SK-N-SH (cell line): ENCODE measurements at regions not wholly inside any gene's neighbourhood (a gene's known extent, or its start where the extent isn't known, plus 50 kb on each side); places are given as distances from the start of the nearest gene placed in this dataset.

Experiments used
- CTCF ChIA-PET: fragments of 300-600, 350-600 bp; formaldehyde crosslinking; extraction: SDS; loops from one replicate; lab custom pipeline; 2021; lab: Yijun Ruan, JAX
- POLR2A ChIA-PET: fragments of 350-600 bp; sonication (Branson Sonifier 250); formaldehyde crosslinking; extraction: SDS; loops from one replicate; lab custom pipeline; 2020; ENCODE audit warnings: antibody characterized with exemption, inconsistent platforms; lab: Yijun Ruan, JAX
- DNase-seq: peaks from one replicate; pipeline ENCODE4 v3.0.0; 2012
- H2AFZ ChIP-seq: fragments of 200-600 bp; sonication (generic); 2 replicates; pipeline ENCODE4 v1.8.1; 2016; ENCODE audit warnings: antibody characterized with exemption, mild to moderate bottlenecking, low read depth
- H3F3A ChIP-seq: fragments of 200-600 bp; sonication (generic); replicated peaks from 2 replicates; pipeline ENCODE3; 2016; ENCODE audit warnings: antibody characterized with exemption, mild to moderate bottlenecking; ENCODE audit not compliant: insufficient read depth
- H3K27ac ChIP-seq, 2 experiments: fragments of 200-500 bp in 1 of 2; fragments of 200-600 bp in 1 of 2; sonication (Bioruptor generic) in 1 of 2; sonication (generic), shearing (Covaris generic) in 1 of 2; 2 replicates each; pipeline versions ENCODE4 v1.5.1 to v1.6.1; 2014 to 2016; ENCODE audit warnings: low read depth in 2 of 2, inconsistent platforms in 1 of 2, low read length in 1 of 2, mild to moderate bottlenecking in 1 of 2, mixed read lengths in 1 of 2
- H3K27me3 ChIP-seq: fragments of 200-600 bp; sonication (generic), shearing (Covaris generic); 2 replicates; pipeline ENCODE4 v1.6.1; 2016; ENCODE audit warnings: mixed run types; ENCODE audit not compliant: insufficient read depth
- H3K36me3 ChIP-seq, 2 experiments: fragments of 200-500 bp in 1 of 2; fragments of 200-600 bp in 1 of 2; sonication (Bioruptor generic) in 1 of 2; sonication (generic) in 1 of 2; replicated peaks in 1 of 2; 2 replicates each; pipeline versions ENCODE3 to v1.5.1; 2014 to 2016; ENCODE audit warnings: low read length in 1 of 2, mild to moderate bottlenecking in 1 of 2; ENCODE audit not compliant: insufficient read depth in 2 of 2, control insufficient read depth in 1 of 2
- H3K4me1 ChIP-seq, 2 experiments: fragments of 200-500 bp in 1 of 2; fragments of 200-600 bp in 1 of 2; sonication (Bioruptor generic) in 1 of 2; sonication (generic), shearing (Covaris generic) in 1 of 2; 2 replicates each; pipeline versions ENCODE4 v1.5.1 to v1.6.1; 2014 to 2016; ENCODE audit warnings: low read depth in 1 of 2, low read length in 1 of 2, mixed run types in 1 of 2; ENCODE audit not compliant: insufficient read depth in 2 of 2, control insufficient read depth in 1 of 2
- H3K4me2 ChIP-seq: fragments of 200-600 bp; sonication (generic), shearing (Covaris generic); 2 replicates; pipeline ENCODE4 v1.6.1; 2017; ENCODE audit warnings: mixed run types
- H3K4me3 ChIP-seq, 2 experiments: fragments of 200-500 bp in 1 of 2; fragments of 200-600 bp in 1 of 2; sonication (Bioruptor generic) in 1 of 2; sonication (generic), shearing (Covaris generic) in 1 of 2; 2 replicates each; pipeline versions ENCODE4 v1.5.1 to v1.8.1; 2014 to 2016; ENCODE audit warnings: low read depth in 2 of 2, inconsistent platforms in 1 of 2, low read length in 1 of 2, mild to moderate bottlenecking in 1 of 2, mixed read lengths in 1 of 2, moderate library complexity in 1 of 2
- H3K79me2 ChIP-seq: fragments of 200-600 bp; sonication (generic); 2 replicates; pipeline ENCODE4 v1.8.1; 2017; ENCODE audit warnings: mild to moderate bottlenecking; ENCODE audit not compliant: insufficient read depth
- H3K9ac ChIP-seq: fragments of 200-600 bp; sonication (generic); 2 replicates; pipeline ENCODE4 v1.6.1; 2017; ENCODE audit warnings: mixed run types
- H3K9me2 ChIP-seq: fragments of 200-600 bp; sonication (generic); 2 replicates; pipeline ENCODE4 v1.6.1; 2017; ENCODE audit warnings: mixed run types
- H3K9me3 ChIP-seq: fragments of 200-600 bp; sonication (generic); 2 replicates; pipeline ENCODE4 v1.6.1; 2017; ENCODE audit warnings: mixed run types, mild to moderate bottlenecking, moderate library complexity
- H4K20me1 ChIP-seq: fragments of 200-600 bp; sonication (generic); 2 replicates; pipeline ENCODE4 v1.6.1; 2017; ENCODE audit warnings: mild to moderate bottlenecking, mixed run types; ENCODE audit not compliant: insufficient read depth
- CHD2 ChIP-seq: fragments of 150-350 bp; IDR thresholded peaks from 2 replicates; pipeline ENCODE4 v1.6.1; 2018; ENCODE audit warnings: low read length; ENCODE audit not compliant: partially characterized antibody
- ELF1 ChIP-seq: IDR thresholded peaks from 2 replicates; pipeline ENCODE4 v1.4.0; 2012
- EP300 ChIP-seq, 2 experiments: IDR thresholded peaks; 2 replicates each; pipeline versions ENCODE4 v1.4.0 to v1.6.1; 2012; ENCODE audit warnings: borderline replicate concordance in 1 of 2, low read depth in 1 of 2, low read length in 1 of 2
- EZH2phosphoT487 ChIP-seq: fragments of 200-600 bp; sonication (generic); IDR thresholded peaks from 2 replicates; pipeline ENCODE4 v1.6.1; 2017; ENCODE audit warnings: low read depth, mixed run types, mild to moderate bottlenecking, antibody characterized with exemption, moderate library complexity, borderline replicate concordance
- FOSL2 ChIP-seq: IDR thresholded peaks from 2 replicates; pipeline ENCODE4 v1.4.0; 2012; ENCODE audit warnings: low read depth, mild to moderate bottlenecking, moderate library complexity, borderline replicate concordance
- FOXJ3 ChIP-seq: sonication (generic); formaldehyde crosslinking; IDR thresholded peaks from 2 replicates; pipeline ENCODE4 v1.5.1; 2020; ENCODE audit warnings: mild to moderate bottlenecking, missing genetic modification reagents
- FOXM1 ChIP-seq: IDR thresholded peaks from 2 replicates; pipeline ENCODE4 v1.4.0; 2012; ENCODE audit warnings: low read depth, mild to moderate bottlenecking
- GATA2 ChIP-seq: sonication (generic); formaldehyde crosslinking; IDR thresholded peaks from 2 replicates; pipeline ENCODE4 v1.5.0; 2020; ENCODE audit warnings: mild to moderate bottlenecking, missing genetic modification reagents
- JUND ChIP-seq: IDR thresholded peaks from 2 replicates; pipeline ENCODE4 v1.4.0; 2012
- MEF2A ChIP-seq: IDR thresholded peaks from 2 replicates; pipeline ENCODE4 v1.4.0; 2012; ENCODE audit warnings: low read depth, borderline replicate concordance
- MXI1 ChIP-seq: IDR thresholded peaks from 2 replicates; pipeline ENCODE4 v1.6.1; 2012; ENCODE audit warnings: mild to moderate bottlenecking, low read depth, low read length, improper control_type of control experiment
- NFIC ChIP-seq: IDR thresholded peaks from 2 replicates; pipeline ENCODE4 v1.4.0; 2012; ENCODE audit warnings: borderline replicate concordance
- NRF1 ChIP-seq: IDR thresholded peaks from 2 replicates; pipeline ENCODE4 v1.6.1; 2012; ENCODE audit warnings: low read depth, mild to moderate bottlenecking, low read length
- RCOR1 ChIP-seq: fragments of 150-350 bp; IDR thresholded peaks from 2 replicates; pipeline ENCODE4 v1.6.1; 2017; ENCODE audit warnings: antibody characterized with exemption, low read length
- RFX5 ChIP-seq: IDR thresholded peaks from 2 replicates; pipeline ENCODE4 v1.6.1; 2012; ENCODE audit warnings: mild to moderate bottlenecking, improper control_type of control experiment, low read length
- RXRA ChIP-seq: IDR thresholded peaks from 2 replicates; pipeline ENCODE4 v1.4.0; 2012; ENCODE audit warnings: low read depth, mild to moderate bottlenecking, borderline replicate concordance
- SIN3A ChIP-seq: IDR thresholded peaks from 2 replicates; pipeline ENCODE4 v1.6.1; 2012; ENCODE audit warnings: low read depth, mild to moderate bottlenecking, low read length, moderate library complexity, borderline replicate concordance
- SMC3 ChIP-seq: IDR thresholded peaks from 2 replicates; pipeline ENCODE4 v1.6.1; 2012; ENCODE audit warnings: low read depth, low read length, improper control_type of control experiment
- TAF1 ChIP-seq: IDR thresholded peaks from 2 replicates; pipeline ENCODE4 v1.6.1; 2012; ENCODE audit warnings: low read depth, mild to moderate bottlenecking, low read length, moderate library complexity, borderline replicate concordance
- TCF12 ChIP-seq: IDR thresholded peaks from 2 replicates; pipeline ENCODE4 v1.4.0; 2012
- WGBS: methylation state at CpG from one replicate; pipeline ENCODE4 v1.1.6; 2017; ENCODE audit warnings: low lambda C conversion rate; 5-methylcytosine and 5-hydroxymethylcytosine counted together
- TF ChIP-seq, protein P1 (sequence below): IDR thresholded peaks from 2 replicates; pipeline ENCODE4; 2012
- TF ChIP-seq, protein P2 (sequence below): fragments of 200-600 bp; sonication (generic); IDR thresholded peaks from 2 replicates; pipeline ENCODE4 v1.6.1; 2017; ENCODE audit warnings: antibody characterized with exemption, mild to moderate bottlenecking, moderate library complexity
- TF ChIP-seq, protein P3 (sequence below): IDR thresholded peaks from 2 replicates; pipeline ENCODE4 v1.4.0; 2012; ENCODE audit warnings: low read depth
- TF ChIP-seq, protein P4 (sequence below): fragments of 150-350 bp; IDR thresholded peaks from 2 replicates; pipeline ENCODE4 v1.6.1; 2016; ENCODE audit warnings: mild to moderate bottlenecking, low read depth, low read length
- TF ChIP-seq, protein P5 (sequence below): IDR thresholded peaks from 2 replicates; pipeline ENCODE4 v1.6.1; 2012; ENCODE audit warnings: mild to moderate bottlenecking, low read depth, low read length, moderate library complexity

DNA sequence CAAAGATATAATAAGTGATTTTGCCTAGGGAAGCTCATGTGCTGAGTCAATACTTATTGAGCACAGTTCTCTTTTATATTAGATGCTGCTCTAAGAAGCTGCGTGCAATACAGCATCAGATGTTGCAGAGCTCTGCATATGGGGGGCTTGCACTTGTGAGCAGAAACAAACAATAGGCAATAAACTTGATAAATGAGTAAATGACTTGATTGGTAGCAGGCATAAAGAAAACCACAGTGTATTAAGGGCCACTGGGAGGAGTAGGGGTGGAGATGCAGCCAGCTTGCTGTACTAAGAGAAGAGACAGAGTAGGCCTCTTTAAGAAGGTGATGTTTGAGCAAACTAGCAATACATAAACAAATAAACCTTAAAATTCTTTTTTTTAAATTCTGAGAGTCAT is 598.5 kb upstream of the ADAMTS5 start (continued):
- TF ChIP-seq MEF2A = no peak
- no peak for TF ChIP-seq FOSL2

DNA sequence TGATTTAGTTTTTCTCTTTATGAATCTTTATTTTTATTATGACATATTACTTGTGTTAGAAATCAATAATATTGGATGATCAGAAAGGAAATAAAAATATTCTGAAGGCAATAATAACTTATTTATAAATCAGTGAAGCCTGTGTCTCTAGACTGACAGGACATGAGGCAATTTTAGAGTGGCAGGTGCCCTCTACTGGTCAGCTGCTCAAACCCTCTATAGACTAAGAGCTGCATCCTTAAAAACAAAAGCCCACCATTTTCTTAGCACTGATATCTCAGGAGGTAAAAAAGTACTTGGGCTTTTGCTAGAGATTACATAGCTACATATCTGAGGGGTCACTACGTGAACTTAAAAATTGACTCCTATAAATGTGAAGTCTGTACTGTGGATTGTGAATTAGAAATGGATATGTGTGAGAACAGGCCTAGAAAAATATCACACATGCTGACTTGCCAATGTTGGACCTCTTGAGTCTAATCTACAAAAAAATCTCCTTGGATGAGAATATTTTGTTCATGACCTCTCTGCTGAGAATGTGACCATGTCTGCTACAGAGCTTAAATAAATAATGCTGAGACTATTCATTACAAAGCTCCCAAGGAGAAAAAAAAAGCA is 597.9 kb upstream of the ADAMTS5 start:
- Histone ChIP-seq H3K9ac (peak overlapping the region; percentile 36; the same call in 1 of the 2 replicates), H3K9me2 (no peaks in the 10 kb centered on the region), H2AFZ (peak overlapping the region; percentile 72; the same call in 1 of the 2 replicates), H3K4me2 (no peak overlapping the region), H3K27me3 (no peaks in the 10 kb centered on the region), H3K27ac (peak overlapping the region in 1 of 2 experiments; percentile 75; a peak in 3 of 4 replicates), H3K9me3 (no peaks in the 10 kb centered on the region), H4K20me1 (no peaks in the 10 kb centered on the region), H3F3A (peaks cover 17% of the 10 kb centered on the region), H3K4me3 (no peak overlapping the region; a peak in 1 of 4 replicates), H3K79me2 (no peaks in the 10 kb centered on the region), H3K36me3 (no peaks in the 10 kb centered on the region), H3K4me1 (peaks cover 0 to 17% of the 10 kb centered on the region in 2 experiments; a peak in 2 of 4 replicates)
- peak; percentile 36 for DNase-seq
- CTCF ChIA-PET = interaction anchor here (0.6 to 3.8 kb wide), 25 partner anchors 12 to 1180 kb away, joined by 3 to 28 read pairs (median 3); no protein-coding TSS in a partner anchor
- WGBS = 52% methylated on average over 1 of the region's 1 CpG
- POLR2A ChIA-PET = no interaction called here
- TF ChIP-seq, protein P1, sequence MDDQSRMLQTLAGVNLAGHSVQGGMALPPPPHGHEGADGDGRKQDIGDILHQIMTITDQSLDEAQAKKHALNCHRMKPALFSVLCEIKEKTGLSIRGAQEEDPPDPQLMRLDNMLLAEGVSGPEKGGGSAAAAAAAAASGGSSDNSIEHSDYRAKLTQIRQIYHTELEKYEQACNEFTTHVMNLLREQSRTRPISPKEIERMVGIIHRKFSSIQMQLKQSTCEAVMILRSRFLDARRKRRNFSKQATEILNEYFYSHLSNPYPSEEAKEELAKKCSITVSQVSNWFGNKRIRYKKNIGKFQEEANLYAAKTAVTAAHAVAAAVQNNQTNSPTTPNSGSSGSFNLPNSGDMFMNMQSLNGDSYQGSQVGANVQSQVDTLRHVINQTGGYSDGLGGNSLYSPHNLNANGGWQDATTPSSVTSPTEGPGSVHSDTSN = peak; percentile 40; the same call in 1 of the 2 replicates
- TF ChIP-seq CHD2 (no peak), NFIC (no peak), RCOR1 (no peak), GATA2 (CRISPR knock-in tag) (no peak), SMC3 (peak; percentile 72), RXRA (no peak), FOSL2 (no peak), EZH2phosphoT487 (no peak), TAF1 (no peak), SIN3A (no peak), NRF1 (no peak), EP300 (IDR thresholded peaks at IDR 0.05; ENCODE audit: borderline replicate concordance in 1 of 2, low read depth in 1 of 2, low read length in 1 of 2) (no peak), FOXM1 (no peak), MXI1 (no peak), JUND (no peak), ELF1 (no peak), RFX5 (no peak), TCF12 (no peak), FOXJ3 (CRISPR knock-in tag) (no peak)
- TF ChIP-seq, protein P2, sequence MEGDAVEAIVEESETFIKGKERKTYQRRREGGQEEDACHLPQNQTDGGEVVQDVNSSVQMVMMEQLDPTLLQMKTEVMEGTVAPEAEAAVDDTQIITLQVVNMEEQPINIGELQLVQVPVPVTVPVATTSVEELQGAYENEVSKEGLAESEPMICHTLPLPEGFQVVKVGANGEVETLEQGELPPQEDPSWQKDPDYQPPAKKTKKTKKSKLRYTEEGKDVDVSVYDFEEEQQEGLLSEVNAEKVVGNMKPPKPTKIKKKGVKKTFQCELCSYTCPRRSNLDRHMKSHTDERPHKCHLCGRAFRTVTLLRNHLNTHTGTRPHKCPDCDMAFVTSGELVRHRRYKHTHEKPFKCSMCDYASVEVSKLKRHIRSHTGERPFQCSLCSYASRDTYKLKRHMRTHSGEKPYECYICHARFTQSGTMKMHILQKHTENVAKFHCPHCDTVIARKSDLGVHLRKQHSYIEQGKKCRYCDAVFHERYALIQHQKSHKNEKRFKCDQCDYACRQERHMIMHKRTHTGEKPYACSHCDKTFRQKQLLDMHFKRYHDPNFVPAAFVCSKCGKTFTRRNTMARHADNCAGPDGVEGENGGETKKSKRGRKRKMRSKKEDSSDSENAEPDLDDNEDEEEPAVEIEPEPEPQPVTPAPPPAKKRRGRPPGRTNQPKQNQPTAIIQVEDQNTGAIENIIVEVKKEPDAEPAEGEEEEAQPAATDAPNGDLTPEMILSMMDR = peak; percentile 85
- TF ChIP-seq, protein P3, sequence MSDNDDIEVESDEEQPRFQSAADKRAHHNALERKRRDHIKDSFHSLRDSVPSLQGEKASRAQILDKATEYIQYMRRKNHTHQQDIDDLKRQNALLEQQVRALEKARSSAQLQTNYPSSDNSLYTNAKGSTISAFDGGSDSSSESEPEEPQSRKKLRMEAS = no peak
- TF ChIP-seq, protein P4, sequence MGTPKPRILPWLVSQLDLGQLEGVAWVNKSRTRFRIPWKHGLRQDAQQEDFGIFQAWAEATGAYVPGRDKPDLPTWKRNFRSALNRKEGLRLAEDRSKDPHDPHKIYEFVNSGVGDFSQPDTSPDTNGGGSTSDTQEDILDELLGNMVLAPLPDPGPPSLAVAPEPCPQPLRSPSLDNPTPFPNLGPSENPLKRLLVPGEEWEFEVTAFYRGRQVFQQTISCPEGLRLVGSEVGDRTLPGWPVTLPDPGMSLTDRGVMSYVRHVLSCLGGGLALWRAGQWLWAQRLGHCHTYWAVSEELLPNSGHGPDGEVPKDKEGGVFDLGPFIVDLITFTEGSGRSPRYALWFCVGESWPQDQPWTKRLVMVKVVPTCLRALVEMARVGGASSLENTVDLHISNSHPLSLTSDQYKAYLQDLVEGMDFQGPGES = no peak
- TF ChIP-seq, protein P5, sequence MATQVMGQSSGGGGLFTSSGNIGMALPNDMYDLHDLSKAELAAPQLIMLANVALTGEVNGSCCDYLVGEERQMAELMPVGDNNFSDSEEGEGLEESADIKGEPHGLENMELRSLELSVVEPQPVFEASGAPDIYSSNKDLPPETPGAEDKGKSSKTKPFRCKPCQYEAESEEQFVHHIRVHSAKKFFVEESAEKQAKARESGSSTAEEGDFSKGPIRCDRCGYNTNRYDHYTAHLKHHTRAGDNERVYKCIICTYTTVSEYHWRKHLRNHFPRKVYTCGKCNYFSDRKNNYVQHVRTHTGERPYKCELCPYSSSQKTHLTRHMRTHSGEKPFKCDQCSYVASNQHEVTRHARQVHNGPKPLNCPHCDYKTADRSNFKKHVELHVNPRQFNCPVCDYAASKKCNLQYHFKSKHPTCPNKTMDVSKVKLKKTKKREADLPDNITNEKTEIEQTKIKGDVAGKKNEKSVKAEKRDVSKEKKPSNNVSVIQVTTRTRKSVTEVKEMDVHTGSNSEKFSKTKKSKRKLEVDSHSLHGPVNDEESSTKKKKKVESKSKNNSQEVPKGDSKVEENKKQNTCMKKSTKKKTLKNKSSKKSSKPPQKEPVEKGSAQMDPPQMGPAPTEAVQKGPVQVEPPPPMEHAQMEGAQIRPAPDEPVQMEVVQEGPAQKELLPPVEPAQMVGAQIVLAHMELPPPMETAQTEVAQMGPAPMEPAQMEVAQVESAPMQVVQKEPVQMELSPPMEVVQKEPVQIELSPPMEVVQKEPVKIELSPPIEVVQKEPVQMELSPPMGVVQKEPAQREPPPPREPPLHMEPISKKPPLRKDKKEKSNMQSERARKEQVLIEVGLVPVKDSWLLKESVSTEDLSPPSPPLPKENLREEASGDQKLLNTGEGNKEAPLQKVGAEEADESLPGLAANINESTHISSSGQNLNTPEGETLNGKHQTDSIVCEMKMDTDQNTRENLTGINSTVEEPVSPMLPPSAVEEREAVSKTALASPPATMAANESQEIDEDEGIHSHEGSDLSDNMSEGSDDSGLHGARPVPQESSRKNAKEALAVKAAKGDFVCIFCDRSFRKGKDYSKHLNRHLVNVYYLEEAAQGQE = no peak
